Neural cell (in vitro differentiated cells): ENCODE measurements at regions not wholly inside any gene's neighbourhood (a gene's known extent, or its start where the extent isn't known, plus 50 kb on each side); places are given as distances from the start of the nearest gene placed in this dataset.

Experiments used
- H2AFZ ChIP-seq: fragments of 200-600, 300-800 bp; sonication (generic), shearing (Covaris generic); 2 replicates; pipeline ENCODE4 v1.6.0; 2014; ENCODE audit warnings: low read depth, mild to moderate bottlenecking, antibody characterized with exemption, low read length, moderate library complexity
- H3F3A ChIP-seq: fragments of 200-600 bp; shearing (Covaris generic); 2 replicates; pipeline ENCODE4 v1.6.1; 2016; ENCODE audit warnings: mild to moderate bottlenecking, moderate library complexity, mixed read lengths, antibody characterized with exemption, low read length; ENCODE audit not compliant: insufficient read depth, poor library complexity, severe bottlenecking
- H3K27ac ChIP-seq: fragments of 200-600, 300-800 bp; sonication (generic), shearing (Covaris generic); 2 replicates; pipeline ENCODE4 v1.5.1; 2014; ENCODE audit warnings: mild to moderate bottlenecking, low read length, moderate library complexity
- H3K27me3 ChIP-seq: fragments of 300-800, 200-600 bp; sonication (generic), shearing (Covaris generic); 2 replicates; pipeline ENCODE4 v1.6.0; 2014; ENCODE audit warnings: mild to moderate bottlenecking, low read depth, low read length, moderate library complexity; ENCODE audit not compliant: insufficient read depth
- H3K36me3 ChIP-seq: fragments of 300-800, 200-600 bp; sonication (generic), shearing (Covaris generic); 2 replicates; pipeline ENCODE4 v1.5.1; 2014; ENCODE audit warnings: mild to moderate bottlenecking, antibody characterized with exemption, low read length, moderate library complexity; ENCODE audit not compliant: insufficient read depth
- H3K4me2 ChIP-seq: fragments of 300-800, 200-600 bp; sonication (generic), shearing (Covaris generic); 2 replicates; pipeline ENCODE4 v1.6.0; 2014; ENCODE audit warnings: mild to moderate bottlenecking, low read length
- H3K4me3 ChIP-seq: fragments of 300-800, 200-600 bp; sonication (generic), shearing (Covaris generic); 2 replicates; pipeline ENCODE4 v1.5.1; 2014; ENCODE audit warnings: mild to moderate bottlenecking, low read length, moderate library complexity
- H3K79me2 ChIP-seq: fragments of 200-600 bp; shearing (Covaris generic); replicated peaks from 2 replicates; pipeline ENCODE4 v1.6.0; 2014; ENCODE audit warnings: mild to moderate bottlenecking, low read length, moderate library complexity; ENCODE audit not compliant: insufficient read depth
- H3K9ac ChIP-seq: fragments of 300-800, 200-600 bp; sonication (generic), shearing (Covaris generic); 2 replicates; pipeline ENCODE4 v1.6.1; 2016; ENCODE audit warnings: mild to moderate bottlenecking, low read length, mixed read lengths
- H3K9me2 ChIP-seq: fragments of 200-600 bp; shearing (Covaris generic); 2 replicates; pipeline ENCODE4 v1.6.1; 2016; ENCODE audit warnings: mild to moderate bottlenecking, low read length, mixed read lengths; ENCODE audit not compliant: insufficient read depth
- H3K9me3 ChIP-seq: fragments of 200-600, 300-800 bp; sonication (generic), shearing (Covaris generic); 2 replicates; pipeline ENCODE4 v1.6.1; 2016; ENCODE audit warnings: mild to moderate bottlenecking, mixed run types, low read length, moderate library complexity, mixed read lengths
- H4K20me1 ChIP-seq: fragments of 200-600 bp; shearing (Covaris generic); 2 replicates; pipeline ENCODE4 v1.6.1; 2016; ENCODE audit warnings: mild to moderate bottlenecking, mixed run types; ENCODE audit not compliant: insufficient read depth
- CTCF ChIP-seq: fragments of 450-650 bp; IDR thresholded peaks from 2 replicates; pipeline ENCODE4 v1.5.1; 2014; ENCODE audit warnings: antibody characterized with exemption, mild to moderate bottlenecking, moderate library complexity; ENCODE audit not compliant: poor library complexity, severe bottlenecking
- EP300 ChIP-seq: fragments of 450-650 bp; conservative IDR thresholded peaks from 2 replicates; pipeline ENCODE4 v1.6.1; 2014; ENCODE audit warnings: antibody characterized with exemption, mild to moderate bottlenecking, moderate library complexity; ENCODE audit not compliant: poor library complexity, severe bottlenecking
- EZH2 ChIP-seq: fragments of 200-600, 300-800 bp; shearing (Covaris generic), sonication (generic); IDR thresholded peaks from 2 replicates; pipeline ENCODE4 v1.6.1; 2014; ENCODE audit warnings: antibody characterized with exemption, low read length, borderline replicate concordance, mild to moderate bottlenecking; ENCODE audit not compliant: insufficient read depth, poor library complexity, severe bottlenecking
- MXI1 ChIP-seq: fragments of 450-650 bp; conservative IDR thresholded peaks from 2 replicates; pipeline ENCODE4 v1.6.1; 2014; ENCODE audit warnings: antibody characterized with exemption, mild to moderate bottlenecking; ENCODE audit not compliant: poor library complexity, severe bottlenecking
- POLR2AphosphoS5 ChIP-seq: IDR thresholded peaks from 2 replicates; pipeline ENCODE4 v1.6.1; 2012
- RAD21 ChIP-seq: fragments of 450-650 bp; conservative IDR thresholded peaks from 2 replicates; pipeline ENCODE4 v1.6.1; 2014; ENCODE audit warnings: antibody characterized with exemption, mild to moderate bottlenecking, moderate library complexity
- REST ChIP-seq: IDR thresholded peaks from 2 replicates; pipeline ENCODE4 v1.6.1; 2012; ENCODE audit warnings: borderline replicate concordance
- SMC3 ChIP-seq: fragments of 450-650 bp; conservative IDR thresholded peaks from 2 replicates; pipeline ENCODE4 v1.6.1; 2014; ENCODE audit warnings: antibody characterized with exemption, mild to moderate bottlenecking, moderate library complexity; ENCODE audit not compliant: poor library complexity
- TAF1 ChIP-seq: IDR thresholded peaks from 2 replicates; pipeline ENCODE4 v1.6.1; 2012; ENCODE audit warnings: low read depth

- no peaks in the 10 kb centered on the region for H3K27me3 ChIP-seq
- no peak overlapping the region for H2AFZ ChIP-seq
- no peaks in the 10 kb centered on the region for H3K9me3 ChIP-seq
- H3K79me2 ChIP-seq: no peaks in the 10 kb centered on the region
- no peak for TF ChIP-seq EZH2
- TF ChIP-seq POLR2AphosphoS5: no peak
- no peak for TF ChIP-seq RAD21
- H3F3A ChIP-seq: no peaks in the 10 kb centered on the region
- no peaks in the 10 kb centered on the region for H4K20me1 ChIP-seq
- no peaks in the 10 kb centered on the region for H3K36me3 ChIP-seq
- H3K9ac ChIP-seq: no peak overlapping the region
- no peak overlapping the region for H3K4me2 ChIP-seq
- H3K27ac ChIP-seq: no peak overlapping the region
- H3K4me3 ChIP-seq: no peak overlapping the region
- H3K9me2 ChIP-seq: no peaks in the 10 kb centered on the region
Observed at GRCh38 chr12:105933671-105934665, 204.8 kb downstream of the NUAK1 start.

- Histone ChIP-seq H3K9me2 (no peaks in the 10 kb centered on the region), H4K20me1 (no peaks in the 10 kb centered on the region), H3K36me3 (no peaks in the 10 kb centered on the region), H3F3A (no peaks in the 10 kb centered on the region), H3K27me3 (no peaks in the 10 kb centered on the region), H2AFZ (no peak overlapping the region), H3K4me3 (no peak overlapping the region), H3K79me2 (no peaks in the 10 kb centered on the region), H3K9ac (no peak overlapping the region), H3K9me3 (no peaks in the 10 kb centered on the region), H3K4me2 (no peak overlapping the region), H3K27ac (no peak overlapping the region)
- TF ChIP-seq CTCF: no peak
Observed at GRCh38 chr12:105935106-105935505, 203.6 kb downstream of the NUAK1 start.

GRCh38 chr12:105935981-105936380 is 202.8 kb downstream of the NUAK1 start:
- no peak overlapping the region for H3K9ac ChIP-seq
- H3K27me3 ChIP-seq: no peaks in the 10 kb centered on the region
- H3K36me3 ChIP-seq: no peaks in the 10 kb centered on the region
- H3K27ac ChIP-seq: no peak overlapping the region
- H4K20me1 ChIP-seq: no peaks in the 10 kb centered on the region
- no peaks in the 10 kb centered on the region for H3F3A ChIP-seq
- no peaks in the 10 kb centered on the region for H3K79me2 ChIP-seq
- H3K9me2 ChIP-seq: no peaks in the 10 kb centered on the region
- no peak overlapping the region for H2AFZ ChIP-seq
- no peak overlapping the region for H3K4me3 ChIP-seq
- H3K9me3 ChIP-seq: no peaks in the 10 kb centered on the region
- TF ChIP-seq EP300: no peak
- no peak for TF ChIP-seq SMC3
- no peak for TF ChIP-seq REST
- no peak for TF ChIP-seq RAD21
- no peak for TF ChIP-seq EZH2
- TF ChIP-seq POLR2AphosphoS5: no peak
- no peak for TF ChIP-seq MXI1
- no peak for TF ChIP-seq TAF1
- TF ChIP-seq CTCF: no peak
- H3K4me2 ChIP-seq: no peak overlapping the region
